Psoas muscle (tissue), 7 donors: ENCODE measurements at regions not wholly inside any gene's neighbourhood (a gene's known extent, or its start where the extent isn't known, plus 50 kb on each side); places are given as distances from the start of the nearest gene placed in this dataset.

Experiments used
- ATAC-seq, 4 donors: fragments of 200-7000 bp; cut with Tn5 transposase; one replicate each; pipeline ENCODE4 v1.9.1; 2020; ENCODE audit warnings: moderate library complexity in 3 of 4, mild to moderate bottlenecking in 2 of 4
- DNase-seq, 2 donors: peaks; one replicate each; pipeline ENCODE4 v3.0.0-alpha.2; 2020
- H3K27ac ChIP-seq: fragments of 200-600 bp; one replicate; pipeline ENCODE4 v1.8.0; 2022
- H3K27me3 ChIP-seq, 3 donors: fragments of 200-600 bp in 1 of 3; one replicate each; pipeline versions ENCODE4 v1.6.1 to v1.8.0; 2013 to 2022; ENCODE audit warnings: low read length in 2 of 3, mild to moderate bottlenecking in 2 of 3, moderate library complexity in 1 of 3; ENCODE audit not compliant: insufficient read depth in 3 of 3
- H3K36me3 ChIP-seq, 2 donors: fragments of 200-600 bp in 1 of 2; one replicate each; pipeline versions ENCODE4 v1.6.1 to v1.8.0; 2013 to 2022; ENCODE audit warnings: low read depth in 1 of 2, mild to moderate bottlenecking in 1 of 2, moderate library complexity in 1 of 2; ENCODE audit not compliant: insufficient read depth in 1 of 2
- H3K4me1 ChIP-seq: fragments of 200-600 bp; one replicate; pipeline ENCODE4 v1.8.0; 2022
- H3K4me3 ChIP-seq: fragments of 200-600 bp; one replicate; pipeline ENCODE4 v1.8.0; 2022; ENCODE audit warnings: mild to moderate bottlenecking
- H3K9me3 ChIP-seq: fragments of 200-600 bp; one replicate; pipeline ENCODE4 v1.8.0; 2022
- CTCF ChIP-seq: fragments of 200-600 bp; IDR thresholded peaks from one replicate; pipeline ENCODE4 v1.8.0; 2022; ENCODE audit warnings: antibody characterized with exemption
- WGBS, 3 donors: extraction: QIAGEN DNeasy Blood & Tissue Kit; methylation state at CpG; one replicate each; pipeline versions ENCODE4 v1.1.6 to v1.1.7; 2013; 5-methylcytosine and 5-hydroxymethylcytosine counted together
- intact Hi-C, 2 donors: fragments of 100-400 bp; cut with DNase I; formaldehyde crosslinking; loops; one replicate each; pipeline versions ENCODE4 v1.11.0 to v1.14.2; 2022
- donor health status: healthy with polysubstance abuse.
- donor health status: DM: no; HTN: no; CAD: no; lungs with moderate emphysema.
- donor health status: Bipolar disorder and iron deficiency.
- donor health status: healthy.
- donor health status: DM: yes; HTN: yes; CAD: no.
- donor health status: DM: no; HTN: no; CAD: no.
- donor health status: DM: yes; HTN: yes; CAD: no.

DNA sequence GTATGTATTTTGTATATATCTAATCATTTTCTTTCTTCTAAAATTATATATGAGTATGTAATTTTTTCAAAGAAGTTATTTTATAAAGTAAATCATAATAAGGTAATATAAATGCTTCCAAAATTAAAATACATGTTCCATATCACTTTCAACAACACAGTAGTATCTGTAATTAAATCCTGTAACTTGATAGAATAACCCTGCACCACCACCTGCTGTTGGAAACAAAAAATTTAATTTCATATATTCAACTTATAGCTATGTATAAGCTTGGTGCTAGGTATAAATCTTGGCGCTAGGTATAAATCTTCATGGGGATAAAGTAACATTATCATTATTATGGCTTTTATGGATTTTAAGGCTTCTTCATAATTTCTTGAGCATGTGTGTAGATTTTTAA lies 149.7 kb upstream of the DCN start:
- Histone ChIP-seq H3K36me3 (no peaks in the 10 kb centered on the region), H3K27ac (no peak overlapping the region), H3K4me3 (no peak overlapping the region), H3K9me3 (no peaks in the 10 kb centered on the region), H3K4me1 (no peaks in the 10 kb centered on the region), H3K27me3 (no peaks in the 10 kb centered on the region)
- intact Hi-C loops: no loop called here
- ATAC-seq (no peak), DNase-seq (no peak)
- 89 to 99% (median 96%) methylated on average over 1 of the region's 1 CpG for WGBS, 3 donors
- TF ChIP-seq CTCF: no peak

GRCh38 chr12:91331371-91331770 lies 148.8 kb upstream of the DCN start:
- H3K4me1 ChIP-seq: no peaks in the 10 kb centered on the region
- H3K9me3 ChIP-seq: no peaks in the 10 kb centered on the region
- H3K27ac ChIP-seq: no peak overlapping the region
- intact Hi-C loops: no loop called here
- 17 to 23% (median 18%) methylated on average over 2 of the region's 2 CpGs for WGBS, 3 donors
- H3K4me3 ChIP-seq: no peak overlapping the region
- TF ChIP-seq CTCF: no peak
- H3K27me3 ChIP-seq: no peaks in the 10 kb centered on the region
- H3K36me3 ChIP-seq: no peaks in the 10 kb centered on the region
- DNase-seq: no peak
- peak in 1 of 4 donors; percentile 30 for ATAC-seq

DNA sequence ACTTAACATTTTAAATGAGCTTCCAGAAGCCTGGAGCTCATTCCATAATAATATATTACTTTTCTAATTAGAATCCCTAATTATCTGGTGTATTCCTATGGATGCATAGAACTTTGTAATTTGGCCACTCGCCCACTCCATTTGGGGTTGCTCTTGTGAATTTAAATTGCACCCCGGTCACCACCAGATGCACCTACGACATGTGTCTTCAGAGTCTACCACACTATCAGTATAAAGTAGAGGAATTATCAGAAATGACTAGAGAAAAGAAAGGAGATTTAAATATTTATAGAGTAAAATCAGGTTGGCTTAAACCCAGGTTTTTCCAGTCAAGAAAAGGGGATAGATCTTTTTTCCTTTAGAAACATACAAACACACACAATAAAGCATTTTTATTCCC lies 145.8 kb upstream of the DCN start:
- WGBS, 3 donors: 89 to 95% (median 93%) methylated on average over 3 of the region's 3 CpGs
- H3K27me3 ChIP-seq: no peaks in the 10 kb centered on the region
- TF ChIP-seq CTCF: no peak
- no peak for ATAC-seq
- H3K4me1 ChIP-seq: no peaks in the 10 kb centered on the region
- no peak overlapping the region for H3K27ac ChIP-seq
- no peaks in the 10 kb centered on the region for H3K36me3 ChIP-seq
- H3K9me3 ChIP-seq: no peaks in the 10 kb centered on the region
- intact Hi-C loops: loop anchor here in 1 of 2 donors (10.0 kb wide), 1 partner anchor 154 kb away; no protein-coding TSS in a partner anchor
- DNase-seq: no peak
- no peak overlapping the region for H3K4me3 ChIP-seq

GRCh38 chr12:91327889-91328288 lies 145.3 kb upstream of the DCN start:
- Histone ChIP-seq H3K27ac (no peak overlapping the region), H3K27me3 (no peaks in the 10 kb centered on the region), H3K4me1 (no peaks in the 10 kb centered on the region), H3K9me3 (no peaks in the 10 kb centered on the region), H3K36me3 (no peaks in the 10 kb centered on the region), H3K4me3 (peak overlapping the region; percentile 5)
- TF ChIP-seq CTCF: no peak
- ATAC-seq (peak in 3 of 4 donors; percentile 63 to 72 (median 65)), DNase-seq (no peak)
- 21 to 23% (median 21%) methylated on average over 3 of the region's 3 CpGs for WGBS, 3 donors
- intact Hi-C loops: loop anchor here in 1 of 2 donors (10.0 kb wide), 1 partner anchor 153 kb away; no protein-coding TSS in a partner anchor

GRCh38 chr12:91327131-91327530 lies 144.5 kb upstream of the DCN start:
- Histone ChIP-seq H3K27me3 (no peaks in the 10 kb centered on the region), H3K4me3 (no peak overlapping the region), H3K4me1 (no peaks in the 10 kb centered on the region), H3K36me3 (no peaks in the 10 kb centered on the region), H3K9me3 (no peaks in the 10 kb centered on the region), H3K27ac (no peak overlapping the region)
- no peak for TF ChIP-seq CTCF
- 41 to 61% (median 47%) methylated on average over 4 of the region's 4 CpGs for WGBS, 3 donors
- ATAC-seq (no peak), DNase-seq (no peak)
- intact Hi-C loops: loop anchor here in 1 of 2 donors (10.0 kb wide), 1 partner anchor 152 kb away; no protein-coding TSS in a partner anchor
